HG03039 (cell line): ENCODE measurements at regions not wholly inside any gene's neighbourhood (a gene's known extent, or its start where the extent isn't known, plus 50 kb on each side); places are given as distances from the start of the nearest gene placed in this dataset.
"Not testable (repeated sequence)": the region's sequence is repeated elsewhere in the genome, so short reads cannot be mapped to it uniquely, and the experiment has no call there.

ENCODE experiments used
- ATAC-seq: cut with Tn5 transposase; IDR thresholded peaks from one replicate; pipeline ENCODE4 v1.9.1; 2021; ENCODE audit warnings: mild to moderate bottlenecking, moderate library complexity; ENCODE audit not compliant: unreplicated experiment

GRCh38 chr12:131311279-131311722, 357.6 kb downstream of the ADGRD1 start:
- not testable (repeated sequence) for ATAC-seq

DNA sequence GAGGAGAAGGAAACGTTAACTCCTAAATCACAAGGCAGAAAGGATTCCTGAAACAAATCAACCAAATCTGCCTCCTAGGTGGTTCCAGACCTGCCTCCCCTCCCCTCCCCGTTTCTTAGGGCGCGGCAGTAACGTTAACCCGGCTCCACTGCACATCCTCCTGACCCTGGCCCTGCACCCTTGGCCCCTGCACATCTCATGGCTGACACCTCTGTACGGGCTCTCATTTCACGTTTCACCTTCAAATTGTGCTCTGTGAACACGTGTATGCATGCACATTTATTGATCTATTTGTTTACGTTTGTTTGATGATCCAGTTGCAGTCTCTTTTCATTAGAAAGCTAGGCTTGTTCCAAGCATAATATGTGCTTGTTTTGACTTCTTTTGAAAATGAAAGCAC, 358.1 kb downstream of the ADGRD1 start:
- no peak for ATAC-seq

DNA sequence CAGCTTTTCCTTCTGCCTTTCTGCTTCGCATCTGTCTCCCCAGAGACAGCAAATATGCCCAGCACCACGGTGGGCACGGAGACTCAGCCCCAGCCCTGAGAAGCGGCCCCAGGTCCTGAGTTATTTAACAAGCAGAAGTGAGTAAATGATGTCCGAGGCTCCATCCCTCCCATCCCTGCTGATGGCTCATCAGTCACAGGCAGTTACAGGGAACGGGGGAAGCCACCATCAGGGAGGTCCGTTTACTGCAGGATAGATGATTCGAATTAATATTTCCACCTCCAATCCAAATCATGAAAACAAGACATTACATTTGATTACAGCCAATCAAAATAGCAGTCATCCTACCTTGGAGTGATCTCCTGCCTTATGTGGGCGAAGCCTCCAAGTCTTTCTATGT, 358.7 kb downstream of the ADGRD1 start:
- not testable (repeated sequence) for ATAC-seq

DNA sequence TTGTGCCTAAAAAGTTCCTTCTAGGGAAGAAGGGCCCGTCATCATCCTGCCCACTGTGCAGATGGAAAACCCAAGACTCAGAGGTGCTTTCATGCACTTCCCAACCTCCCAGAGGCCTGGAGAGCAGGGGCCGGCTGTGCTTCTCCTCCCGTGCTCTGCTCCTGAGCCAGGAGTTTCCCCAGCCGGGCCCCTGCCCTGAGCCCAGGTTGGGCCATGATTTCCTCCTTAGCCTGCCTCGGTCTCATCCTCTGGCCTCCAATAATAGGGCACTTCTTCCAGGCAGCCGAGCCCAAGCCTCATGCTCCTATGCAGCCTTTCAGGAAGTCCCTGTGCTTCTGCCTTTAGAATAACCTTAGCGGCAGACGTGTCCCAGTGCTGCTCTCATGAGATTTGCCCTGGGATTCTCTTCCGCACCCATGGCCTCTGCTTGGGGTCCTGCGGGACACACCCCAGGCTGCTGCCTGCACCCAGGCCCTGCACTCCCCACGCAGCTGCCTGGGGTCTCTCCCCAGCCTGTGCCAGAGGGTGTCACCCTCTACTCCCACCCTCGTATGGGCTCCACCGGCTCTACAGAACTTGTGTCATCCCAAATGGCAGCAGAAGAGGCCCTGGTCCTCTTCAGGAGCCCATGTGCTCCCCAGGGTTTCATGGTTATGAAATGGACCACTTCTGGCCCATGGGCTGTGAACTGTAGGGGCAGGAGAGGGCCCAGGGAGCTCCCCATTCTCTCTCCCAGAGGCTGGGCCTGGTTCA, 359.3 kb downstream of the ADGRD1 start:
- ATAC-seq: no peak

- no peak for ATAC-seq
Observed at GRCh38 chr12:131313635-131314034, 359.9 kb downstream of the ADGRD1 start.

DNA sequence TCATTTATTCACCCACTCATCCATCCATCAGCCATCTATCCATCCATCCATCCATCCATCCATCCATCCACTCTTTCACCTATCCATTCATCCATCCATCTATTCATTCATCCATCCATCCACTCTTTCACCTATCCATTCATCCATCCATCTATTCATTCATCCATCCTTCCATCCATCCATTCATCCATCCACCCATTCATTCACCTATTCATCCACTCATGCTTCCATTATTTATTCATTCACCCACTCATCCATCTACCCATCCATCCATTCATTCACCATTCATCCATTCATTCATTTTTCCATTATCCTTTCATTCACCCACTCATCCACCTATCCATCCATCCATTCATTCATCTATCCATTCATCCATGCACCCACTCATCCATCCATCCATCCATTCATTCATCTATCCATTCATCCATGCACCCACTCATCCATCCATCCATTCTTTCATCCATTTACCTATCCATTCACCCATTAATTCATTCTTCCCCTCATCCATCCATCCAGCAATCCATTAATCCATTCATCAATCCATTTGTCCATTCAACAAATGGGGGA, 360.9 kb downstream of the ADGRD1 start:
- no peak for ATAC-seq

DNA sequence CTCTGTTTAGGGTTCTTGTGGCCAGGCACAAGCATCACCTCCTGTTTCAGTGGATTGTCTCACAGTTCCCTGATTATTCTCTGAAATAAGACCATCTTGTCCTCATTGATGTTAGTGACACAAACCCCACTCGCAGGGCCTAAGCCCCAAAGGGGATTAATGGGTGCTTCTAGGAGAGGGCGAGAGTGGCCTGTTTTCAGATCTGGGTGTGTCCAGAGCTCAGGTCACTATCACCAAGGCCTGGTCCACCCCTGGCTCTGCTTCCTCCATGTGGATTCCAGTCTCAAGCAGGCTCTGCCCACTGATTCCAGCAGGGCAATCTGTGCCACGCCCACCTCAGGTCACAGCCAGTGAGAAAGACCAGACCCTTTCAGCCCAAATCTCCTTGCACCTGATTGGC, 361.9 kb downstream of the ADGRD1 start:
- no peak for ATAC-seq

DNA sequence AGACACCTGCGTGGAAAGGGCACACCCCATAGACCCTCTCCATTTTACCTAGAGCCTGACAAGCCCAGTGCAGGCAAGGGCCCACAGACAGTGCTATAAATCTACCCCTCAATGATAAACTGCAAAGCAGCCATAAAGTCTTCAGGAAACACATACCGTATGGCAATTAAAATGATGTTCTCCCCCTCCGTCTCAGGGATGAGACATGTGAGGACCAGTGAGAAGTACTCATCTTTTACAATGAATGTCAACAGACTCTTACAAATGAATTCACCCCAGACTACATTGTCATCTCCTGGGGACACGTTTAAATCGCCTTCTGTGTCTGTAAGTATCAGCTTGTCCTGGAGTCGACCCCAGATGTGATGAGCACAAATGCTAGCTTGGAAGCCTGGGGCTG, 362.7 kb downstream of the ADGRD1 start:
- no peak for ATAC-seq

GRCh38 chr12:131318045-131318685, 364.5 kb downstream of the ADGRD1 start:
- no peak for ATAC-seq

DNA sequence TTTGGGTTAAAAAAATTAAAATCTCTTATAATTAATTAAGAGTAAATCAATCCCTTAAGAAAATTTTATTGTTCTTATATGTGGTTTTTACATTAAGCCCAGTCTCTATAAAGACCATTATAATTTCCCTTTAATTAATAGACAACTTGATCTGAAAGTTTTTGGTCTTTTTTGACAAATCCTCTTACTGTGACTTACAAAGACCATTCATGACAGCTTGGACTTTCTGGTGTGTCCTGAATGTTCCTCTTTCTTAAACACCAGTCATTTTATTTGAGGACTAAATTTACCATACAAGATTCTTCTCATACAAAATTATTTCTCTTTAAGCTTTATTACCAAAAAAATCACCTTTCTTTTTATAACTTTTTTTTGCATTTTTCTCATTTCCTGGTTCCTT, 368.3 kb downstream of the ADGRD1 start:
- no peak for ATAC-seq

GRCh38 chr12:131322460-131322859, 368.8 kb downstream of the ADGRD1 start:
- ATAC-seq: not testable (repeated sequence)

DNA sequence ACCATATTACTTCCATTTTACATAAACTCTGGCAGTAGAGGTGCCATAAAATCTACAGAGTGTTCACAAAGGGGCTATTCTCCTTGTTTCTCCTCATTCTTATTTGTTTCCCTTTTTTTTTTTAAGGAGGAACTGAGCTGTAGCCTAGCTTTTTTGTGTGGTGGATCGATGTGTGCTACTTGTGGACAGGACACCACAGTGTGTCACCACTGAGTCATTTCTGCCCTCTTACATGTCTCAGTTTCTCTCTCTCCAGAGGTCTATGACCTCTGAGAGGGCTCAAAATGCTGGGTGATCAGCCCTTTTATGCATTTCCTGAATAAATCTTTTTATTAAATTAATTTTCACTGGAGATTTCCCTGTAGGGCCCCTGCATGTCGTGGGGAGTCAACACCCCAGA, 370.2 kb downstream of the ADGRD1 start:
- ATAC-seq: no peak

DNA sequence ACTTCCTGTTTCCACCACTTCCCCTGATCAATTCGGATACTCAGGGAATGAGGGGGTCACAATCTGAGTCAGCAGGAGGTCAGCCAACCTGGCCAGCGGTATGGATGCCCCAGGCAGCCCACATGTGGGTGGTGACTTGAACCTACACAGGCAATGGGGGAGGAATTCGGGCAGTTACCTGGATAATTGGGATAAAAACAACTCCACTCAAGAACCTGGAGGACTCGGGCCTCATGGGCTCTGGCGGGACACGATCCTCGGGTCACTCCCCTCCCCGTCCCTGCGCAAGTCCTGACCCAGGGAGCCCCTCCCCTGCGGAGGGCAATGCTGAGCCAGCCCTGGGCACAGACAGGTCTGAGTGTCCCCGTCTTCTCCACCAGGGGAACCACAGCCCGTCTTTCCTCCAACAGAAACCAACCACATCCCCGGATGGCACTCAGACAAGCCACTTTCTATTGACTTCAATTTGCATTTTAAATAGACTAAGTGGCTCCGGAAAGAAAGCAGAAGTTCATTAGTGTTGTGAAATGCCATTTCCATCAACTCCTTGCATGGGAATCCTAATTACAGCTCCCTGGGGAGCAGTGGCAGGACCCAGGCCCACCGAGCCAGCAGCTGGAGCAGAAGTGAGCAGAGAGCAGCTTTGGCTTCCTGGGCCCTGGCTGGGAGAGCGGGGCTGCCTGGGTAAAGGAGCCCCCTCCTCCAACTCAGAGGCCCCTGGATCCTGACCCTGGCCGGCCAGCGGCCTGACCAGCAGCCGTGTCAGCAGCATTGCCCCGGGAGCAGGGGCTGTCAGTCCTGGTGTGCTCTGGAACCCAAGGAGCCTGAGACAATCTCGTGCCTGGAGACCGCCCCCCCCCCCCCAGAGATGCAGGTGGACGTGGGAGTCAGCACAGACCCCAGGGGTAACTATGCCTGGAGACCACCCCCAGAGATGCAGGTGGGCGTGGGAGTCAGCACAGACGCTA, 374.1 kb downstream of the ADGRD1 start:
- no peak for ATAC-seq

DNA sequence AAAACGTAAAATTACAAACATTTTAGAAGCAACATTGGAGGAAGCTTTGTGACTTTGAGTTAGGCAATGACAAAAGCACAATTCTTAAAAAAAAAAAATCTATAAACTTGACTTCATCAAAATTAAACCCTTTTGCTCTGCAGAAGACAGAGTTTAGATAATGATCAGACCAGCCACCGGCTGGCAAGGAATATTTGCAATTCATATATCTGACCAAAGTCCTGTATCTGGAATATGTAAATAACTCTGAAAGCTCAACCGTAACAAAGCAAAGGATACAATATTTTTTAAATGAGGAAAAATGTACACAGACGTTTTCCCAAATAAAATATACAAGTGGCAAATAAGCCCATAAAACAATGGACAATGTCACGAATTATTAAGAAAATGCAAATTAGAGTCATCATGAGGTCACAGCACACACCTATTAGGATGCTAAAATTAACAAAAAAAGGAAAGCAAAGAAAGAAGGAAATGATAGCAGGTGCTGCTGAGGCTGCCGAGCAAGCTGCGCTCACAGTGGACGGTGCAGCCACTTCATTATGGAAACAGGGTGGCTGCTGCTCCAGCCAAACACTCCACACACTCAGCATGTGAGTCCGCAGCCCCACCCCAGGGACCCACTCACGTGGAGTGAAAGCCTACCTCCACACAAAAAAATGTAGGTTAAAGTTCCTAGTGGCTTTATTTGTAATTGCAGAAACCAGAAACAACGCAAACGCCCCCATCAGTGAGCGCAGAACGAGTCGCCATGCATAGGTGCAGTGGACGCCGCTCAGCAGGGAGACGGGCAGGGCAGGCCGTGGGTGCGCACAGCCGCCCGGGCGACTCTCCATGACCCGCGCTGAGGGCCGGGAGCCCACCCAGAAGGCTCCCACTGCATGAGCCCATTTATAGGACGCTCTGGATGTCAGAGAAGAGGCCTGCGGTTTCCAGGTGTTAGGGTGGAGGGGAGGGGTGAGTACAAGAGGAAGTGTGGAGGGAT, 375.4 kb downstream of the ADGRD1 start:
- not testable (repeated sequence) for ATAC-seq

GRCh38 chr12:131330106-131330815, 376.6 kb downstream of the ADGRD1 start:
- ATAC-seq: no peak

DNA sequence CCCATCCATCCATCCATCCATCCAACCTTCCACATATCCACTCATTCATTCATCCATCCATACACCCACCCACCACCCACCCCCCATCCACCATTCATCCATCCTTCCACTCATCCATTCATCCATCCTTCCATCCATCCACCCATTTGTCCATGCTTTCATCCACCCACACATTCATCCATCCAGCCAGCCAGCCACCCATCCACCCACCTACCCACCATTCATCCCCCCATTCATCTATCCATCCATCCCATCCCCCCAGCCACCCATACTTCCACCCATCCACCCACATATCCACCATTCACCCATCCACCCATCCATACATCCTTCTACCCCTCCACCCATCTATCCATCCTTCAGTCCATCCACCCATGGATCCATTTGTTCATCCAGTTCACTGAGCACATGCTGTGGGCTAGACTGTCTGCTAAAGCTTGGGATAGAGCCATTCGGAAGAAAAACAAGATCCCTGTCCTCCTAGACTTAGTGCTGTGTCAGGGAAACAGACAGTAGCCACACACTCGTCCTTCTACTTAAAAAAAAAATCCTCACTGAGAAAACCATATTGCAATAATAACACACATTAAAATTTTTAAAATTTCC, 377.5 kb downstream of the ADGRD1 start:
- ATAC-seq: no peak

- ATAC-seq: no peak
Observed at GRCh38 chr12:131332224-131332623, 378.5 kb downstream of the ADGRD1 start.

GRCh38 chr12:131333136-131333535, 377.8 kb upstream of the SFSWAP start:
- ATAC-seq: no peak
